GM12878 (cell line): ENCODE measurements at regions not wholly inside any gene's neighbourhood (a gene's known extent, or its start where the extent isn't known, plus 50 kb on each side); places are given as distances from the start of the nearest gene placed in this dataset.

Source experiments
- ATAC-seq: fragments of 200-7000 bp; cut with Tn5 transposase; 3 replicates; pipeline ENCODE4 v1.9.1; 2020; ENCODE audit warnings: mild to moderate bottlenecking, moderate library complexity
- BruUV-seq: library from RNA; stranded (reverse); fragments of 400-500 nt; replicated peaks from 2 replicates; lab custom pipeline; 2021; lab: Mats Ljungman, UMichigan
- CTCF ChIA-PET: fragments of 300-600 bp; sonication (Branson Sonifier 250); formaldehyde crosslinking; extraction: SDS; loops from one replicate; lab custom pipeline; 2021; ENCODE audit warnings: inconsistent platforms; lab: Yijun Ruan, JAX
- POLR2A ChIA-PET: fragments of 350-600 bp; formaldehyde crosslinking; extraction: SDS; loops from one replicate; lab custom pipeline; 2021; ENCODE audit warnings: inconsistent platforms; lab: Charles Lee
- RAD21 ChIA-PET: fragments of 300-600 bp; sonication (Branson Sonifier 250); formaldehyde crosslinking; loops from one replicate; lab custom pipeline; 2023; ENCODE audit warnings: antibody characterized with exemption; ENCODE audit not compliant: unreplicated experiment; lab: Charles Lee
- SMC1A ChIA-PET: fragments of 300-600 bp; sonication (Branson Sonifier 250); formaldehyde crosslinking; loops from one replicate; lab custom pipeline; 2023; ENCODE audit not compliant: unreplicated experiment, uncharacterized antibody; lab: Charles Lee
- DNase-seq: peaks from one replicate; pipeline ENCODE4 v3.0.0-alpha.2; 2011; ENCODE audit warnings: low read depth, low spot score
- FAIRE-seq: peaks from 3 replicates; lab custom pipeline; 2011; peaks lifted over from hg19 to GRCh38; lab: Jason Lieb, UNC
- H2AFZ ChIP-seq: 2 replicates; pipeline ENCODE4 v1.6.0; 2011; ENCODE audit warnings: low read depth, low read length, control low read depth; ENCODE audit not compliant: control insufficient read depth
- H3K27ac ChIP-seq: 2 replicates; pipeline ENCODE4 v1.5.1; 2011; ENCODE audit warnings: control low read depth; ENCODE audit not compliant: control insufficient read depth, insufficient read depth
- H3K27me3 ChIP-seq, 2 experiments: replicated peaks in 1 of 2; 2 replicates each; pipeline versions ENCODE4 v1.6.0 to v1.6.1; 2011; ENCODE audit warnings: low read length in 1 of 2; ENCODE audit not compliant: control insufficient read depth in 2 of 2, insufficient read depth in 2 of 2
- H3K36me3 ChIP-seq, 2 experiments: 2 replicates each; pipeline ENCODE4 v1.5.1; 2011; ENCODE audit warnings: low read length in 1 of 2; ENCODE audit not compliant: control insufficient read depth in 2 of 2, insufficient read depth in 2 of 2
- H3K4me1 ChIP-seq: 2 replicates; pipeline ENCODE4 v1.6.1; 2011; ENCODE audit warnings: mild to moderate bottlenecking, low read length, moderate library complexity, mixed read lengths; ENCODE audit not compliant: control insufficient read depth, insufficient read depth
- H3K4me2 ChIP-seq: 2 replicates; pipeline ENCODE4 v1.6.0; 2011; ENCODE audit warnings: control low read depth; ENCODE audit not compliant: control insufficient read depth, insufficient read depth
- H3K4me3 ChIP-seq: fragments of 200-600 bp; sonication (generic); 2 replicates; pipeline ENCODE4 v1.5.1; 2016
- H3K79me2 ChIP-seq: 2 replicates; pipeline ENCODE4 v1.6.0; 2011; ENCODE audit warnings: low read length; ENCODE audit not compliant: control insufficient read depth, insufficient read depth
- H3K9ac ChIP-seq: 2 replicates; pipeline ENCODE4 v1.8.0; 2011; ENCODE audit warnings: low read length, control low read depth, mixed read lengths; ENCODE audit not compliant: control insufficient read depth, insufficient read depth
- H3K9me3 ChIP-seq: replicated peaks from 3 replicates; pipeline ENCODE4 v1.5.1; 2011; ENCODE audit warnings: mild to moderate bottlenecking, low read length; ENCODE audit not compliant: control insufficient read depth, insufficient read depth
- H4K20me1 ChIP-seq: 2 replicates; pipeline ENCODE4 v1.6.0; 2011; ENCODE audit not compliant: control insufficient read depth, insufficient read depth
- E2F8 ChIP-seq: fragments of 450-650 bp; IDR thresholded peaks from 2 replicates; pipeline ENCODE4 v1.6.1; 2018; ENCODE audit warnings: mild to moderate bottlenecking, low read depth, moderate library complexity; ENCODE audit not compliant: partially characterized antibody
- FOXK2 ChIP-seq: fragments of 450-650 bp; IDR thresholded peaks from 2 replicates; pipeline ENCODE4 v1.6.1; 2017; ENCODE audit warnings: mild to moderate bottlenecking, moderate library complexity
- IRF5 ChIP-seq: fragments of 450-650 bp; IDR thresholded peaks from 2 replicates; pipeline ENCODE4 v1.6.1; 2017; ENCODE audit warnings: borderline replicate concordance
- KAT2A ChIP-seq: conservative IDR thresholded peaks from 2 replicates; pipeline ENCODE4 v1.6.1; 2011; ENCODE audit warnings: low read depth, low read length; ENCODE audit not compliant: control insufficient read depth
- NR2C1 ChIP-seq: fragments of 450-650 bp; IDR thresholded peaks from 2 replicates; pipeline ENCODE4 v1.6.1; 2017; ENCODE audit warnings: antibody characterized with exemption, mild to moderate bottlenecking, moderate library complexity
- NR2F1 ChIP-seq: fragments of 450-650 bp; conservative IDR thresholded peaks from 2 replicates; pipeline ENCODE4 v1.6.1; 2017; ENCODE audit warnings: mild to moderate bottlenecking
- PAX8 ChIP-seq: fragments of 450-650 bp; IDR thresholded peaks from 2 replicates; pipeline ENCODE4 v1.6.1; 2017; ENCODE audit warnings: mild to moderate bottlenecking, moderate library complexity
- RAD21 ChIP-seq: IDR thresholded peaks from 2 replicates; pipeline ENCODE4 v1.6.1; 2011; ENCODE audit warnings: mild to moderate bottlenecking, low read depth, low read length, moderate library complexity; ENCODE audit not compliant: insufficient read depth
- RELA ChIP-seq: fragments of 450-650 bp; IDR thresholded peaks from 2 replicates; pipeline ENCODE4 v1.8.0; 2014; ENCODE audit warnings: borderline replicate concordance; ENCODE audit not compliant: partially characterized antibody
- SIN3A ChIP-seq: IDR thresholded peaks from 2 replicates; pipeline ENCODE4 v1.6.1; 2012; ENCODE audit warnings: low read depth, low read length, improper control_type of control experiment
- SMARCA5 ChIP-seq: fragments of 450-650 bp; IDR thresholded peaks from 2 replicates; pipeline ENCODE4 v1.6.1; 2017; ENCODE audit warnings: mild to moderate bottlenecking
- SRF ChIP-seq, 2 experiments: IDR thresholded peaks; 2 replicates each; pipeline ENCODE4 v1.6.1; 2011; ENCODE audit warnings: low read depth in 2 of 2, low read length in 2 of 2, mild to moderate bottlenecking in 1 of 2, moderate library complexity in 1 of 2
- STAT3 ChIP-seq: IDR thresholded peaks from 2 replicates; pipeline ENCODE4 v1.6.1; 2011; ENCODE audit warnings: low read depth, low read length, improper control_type of control experiment
- TBL1XR1 ChIP-seq: IDR thresholded peaks from 2 replicates; pipeline ENCODE4 v1.6.1; 2012; ENCODE audit warnings: low read depth, low read length, improper control_type of control experiment
- YBX1 ChIP-seq: fragments of 450-650 bp; IDR thresholded peaks from 2 replicates; pipeline ENCODE4 v1.6.1; 2016; ENCODE audit warnings: antibody characterized with exemption
- ZBTB33 ChIP-seq: fragments of 450-650 bp; IDR thresholded peaks from 2 replicates; pipeline ENCODE4 v1.6.1; 2017; ENCODE audit warnings: mild to moderate bottlenecking
- WGBS: methylation state at CpG from one replicate; pipeline ENCODE4 v1.1.6; 2016; ENCODE audit warnings: low lambda C conversion rate; ENCODE audit not compliant: insufficient replicate concordance, insufficient coverage; ENCODE audit errors: missing lambda C conversion rate; 5-methylcytosine and 5-hydroxymethylcytosine counted together
- in situ Hi-C: fragments of 300-500 bp; cut with MboI; formaldehyde crosslinking; loops from 9 replicates; pipeline ENCODE4 v1.14.3; 2018; ENCODE audit warnings: mixed read lengths
- intact Hi-C: fragments of 100-400 bp; cut with micrococcal nuclease; formaldehyde crosslinking; loops from one replicate; pipeline ENCODE4 v1.14.2; 2022; ENCODE audit not compliant: unreplicated experiment

DNA sequence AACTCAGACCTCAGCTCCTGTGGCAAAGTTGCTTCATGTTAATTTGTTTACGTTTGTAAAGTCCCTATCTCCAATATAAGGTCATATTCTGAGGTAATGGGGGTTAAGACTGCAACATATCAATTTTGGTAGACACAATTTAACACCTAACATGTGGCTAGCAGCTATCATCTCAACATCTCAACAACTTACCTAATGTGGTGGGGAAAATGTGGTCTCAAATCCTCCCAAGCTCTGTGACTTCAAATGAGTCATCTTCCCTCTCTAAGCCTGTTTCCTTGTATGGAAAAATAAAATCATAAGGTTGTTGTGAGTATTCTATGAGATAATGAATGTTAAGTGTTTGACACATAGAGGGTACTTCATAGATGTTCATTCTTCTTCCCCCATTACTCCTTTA is 443.3 kb downstream of the CDK5RAP2 start:
- Histone ChIP-seq H4K20me1 (no peaks in the 10 kb centered on the region), H3K4me1 (no peaks in the 10 kb centered on the region), H3K79me2 (no peaks in the 10 kb centered on the region), H3K27me3 (no peaks in the 10 kb centered on the region), H3K36me3 (no peaks in the 10 kb centered on the region), H3K4me3 (no peak overlapping the region), H3K27ac (no peak overlapping the region), H2AFZ (no peak overlapping the region), H3K9me3 (no peaks in the 10 kb centered on the region; the same call in 2 of the 3 replicates), H3K4me2 (no peak overlapping the region), H3K9ac (no peak overlapping the region)
- in situ Hi-C loops, result no loop called here
- ATAC-seq (no peak), DNase-seq (no peak), FAIRE-seq (no peak)
- ChIA-PET RAD21 (no interaction called here), SMC1A (no interaction called here), CTCF (no interaction called here), POLR2A (no interaction called here)
- BruUV-seq, result no TSS peak
- intact Hi-C loops, result no loop called here
- no peak for TF ChIP-seq NR2C1
- TF ChIP-seq PAX8, result no peak
- TF ChIP-seq KAT2A, result no peak
- TF ChIP-seq RAD21, result no peak
- TF ChIP-seq E2F8, result no peak
- no peak for TF ChIP-seq FOXK2
- no peak for TF ChIP-seq SRF (IDR thresholded peaks at IDR 0.05; ENCODE audit: low read depth in 2 of 2, low read length in 2 of 2)
- no peak for TF ChIP-seq SMARCA5
- TF ChIP-seq IRF5, result no peak
- no peak for TF ChIP-seq RELA
- TF ChIP-seq TBL1XR1, result no peak
- no peak for TF ChIP-seq ZBTB33
- TF ChIP-seq NR2F1, result no peak
- no peak for TF ChIP-seq SIN3A
- no peak for TF ChIP-seq STAT3
- TF ChIP-seq YBX1, result no peak
- WGBS, result 4% methylated on average over 1 of the region's 1 CpG
